Colon (tissue), 2 donors: ENCODE measurements at regions not wholly inside any gene's neighbourhood (a gene's known extent, or its start where the extent isn't known, plus 50 kb on each side); places are given as distances from the start of the nearest gene placed in this dataset.

Source experiments
- FAIRE-seq: peaks from 2 replicates; lab custom pipeline; 2012; peaks lifted over from hg19 to GRCh38; lab: Jason Lieb, UNC
- donor health status: control.
- donor health status: control.

DNA sequence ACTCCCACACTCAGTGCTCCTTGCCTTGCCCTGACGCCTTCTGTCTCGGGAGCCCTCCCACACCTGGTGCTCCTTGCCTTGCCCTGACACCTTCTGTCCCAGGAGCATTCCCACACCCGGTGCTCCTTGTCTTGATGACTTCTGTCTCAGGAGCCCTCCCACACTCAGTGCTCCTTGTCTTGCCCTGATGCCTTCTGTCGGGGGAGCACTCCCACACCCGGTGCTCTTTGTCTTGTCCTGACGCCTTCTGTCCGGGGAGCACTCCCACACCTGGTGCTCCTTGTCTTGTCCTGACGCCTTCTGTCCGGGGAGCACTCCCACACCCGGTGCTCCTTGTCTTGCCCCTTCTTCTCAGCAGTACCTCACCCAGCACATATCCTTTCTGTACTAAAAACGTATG, 207.2 kb upstream of the ADARB2 start:
- FAIRE-seq: no peak

DNA sequence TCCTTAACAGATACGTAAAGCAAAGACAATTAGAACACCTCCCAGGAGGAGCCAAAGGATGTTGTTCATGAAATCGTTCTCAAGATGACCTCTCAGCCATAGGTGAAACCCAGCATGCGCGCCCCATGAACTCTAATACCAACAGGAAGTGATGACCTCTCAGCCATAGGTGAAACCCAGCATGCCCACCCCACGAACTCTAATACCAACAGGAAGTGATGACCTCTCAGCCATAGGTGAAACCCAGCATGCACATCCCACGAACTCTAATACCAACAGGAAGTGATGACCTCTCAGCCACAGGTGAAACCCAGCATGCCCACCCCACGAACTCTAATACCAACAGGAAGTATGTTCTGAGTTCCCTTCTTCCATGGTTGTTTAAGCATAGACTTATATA, 205.2 kb upstream of the ADARB2 start:
- no peak for FAIRE-seq

DNA sequence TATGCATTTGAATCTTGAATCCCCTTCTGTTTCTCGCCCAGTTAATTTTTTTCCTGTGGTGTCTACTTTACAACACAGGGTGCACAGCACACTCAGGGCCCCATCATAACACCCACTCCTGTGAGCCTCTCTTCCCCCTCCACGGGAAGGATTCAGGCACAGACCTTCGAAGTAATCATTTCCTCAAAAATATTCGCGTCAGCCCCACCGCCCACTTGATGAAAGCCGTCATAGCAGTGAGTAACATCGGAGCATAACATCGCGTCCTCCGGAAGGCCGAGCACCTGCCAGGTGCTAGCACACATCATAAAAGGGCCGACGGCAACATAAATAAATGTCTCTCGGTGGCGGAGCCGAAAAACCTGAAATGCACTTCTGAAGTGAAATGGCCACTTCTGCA, 201.7 kb upstream of the ADARB2 start:
- FAIRE-seq: no peak

DNA sequence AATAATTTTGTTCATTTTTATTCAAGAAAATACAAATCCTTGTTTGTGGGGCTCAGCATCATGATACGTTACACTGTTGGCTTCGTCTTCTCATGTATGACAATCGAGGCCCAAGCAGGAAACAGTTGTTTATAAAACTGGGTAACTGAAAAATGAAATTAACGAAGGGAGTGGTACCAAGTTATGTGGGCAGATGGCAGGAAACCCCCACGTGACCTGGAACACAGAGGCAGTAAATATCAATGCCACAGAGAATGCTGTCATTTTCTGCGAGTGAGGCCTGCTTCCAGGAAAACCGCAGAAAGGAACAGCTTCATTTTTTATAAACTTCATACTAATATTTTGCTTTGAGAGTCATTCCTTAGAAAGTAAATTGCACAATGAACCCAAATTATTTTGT, 201.0 kb upstream of the ADARB2 start:
- FAIRE-seq: no peak

DNA sequence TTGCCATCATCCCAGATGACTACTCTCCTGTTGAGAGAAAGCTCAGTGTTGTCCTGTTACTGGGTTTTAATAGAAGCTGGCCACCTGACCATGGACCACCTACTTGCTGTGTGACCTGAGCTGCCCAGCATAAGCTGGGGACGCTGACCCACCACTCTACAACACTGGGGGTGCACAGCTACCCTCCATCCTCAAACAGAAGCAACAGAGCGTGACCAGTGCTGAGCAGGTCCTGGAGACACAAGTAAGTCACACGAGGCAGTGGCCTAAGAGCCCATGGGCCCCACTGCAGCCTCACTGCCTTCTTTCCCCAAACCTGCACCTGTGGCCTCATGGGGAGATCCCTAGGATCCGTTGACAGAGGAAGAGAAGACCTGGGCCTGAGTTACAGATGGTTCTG, 198.6 kb upstream of the ADARB2 start:
- no peak for FAIRE-seq

DNA sequence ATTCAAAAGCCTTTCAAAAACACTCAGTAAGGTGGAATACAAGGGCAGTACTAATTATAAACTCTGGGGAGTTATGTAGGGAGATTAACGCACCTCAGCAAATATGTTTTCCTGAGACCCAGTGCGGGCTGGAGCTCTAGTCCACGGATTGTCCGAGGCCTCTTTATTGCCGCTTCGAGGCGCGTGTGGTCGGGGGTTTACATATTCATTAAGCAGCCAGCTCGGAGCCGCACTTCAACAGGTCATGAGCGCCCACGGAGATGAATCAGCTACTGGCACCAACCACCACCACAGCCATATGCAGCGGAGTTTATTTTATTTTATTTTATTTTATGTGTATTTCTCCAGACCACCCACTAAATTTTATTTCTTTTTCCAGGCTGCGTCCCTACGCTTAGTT, 195.9 kb upstream of the ADARB2 start:
- FAIRE-seq: no peak

DNA sequence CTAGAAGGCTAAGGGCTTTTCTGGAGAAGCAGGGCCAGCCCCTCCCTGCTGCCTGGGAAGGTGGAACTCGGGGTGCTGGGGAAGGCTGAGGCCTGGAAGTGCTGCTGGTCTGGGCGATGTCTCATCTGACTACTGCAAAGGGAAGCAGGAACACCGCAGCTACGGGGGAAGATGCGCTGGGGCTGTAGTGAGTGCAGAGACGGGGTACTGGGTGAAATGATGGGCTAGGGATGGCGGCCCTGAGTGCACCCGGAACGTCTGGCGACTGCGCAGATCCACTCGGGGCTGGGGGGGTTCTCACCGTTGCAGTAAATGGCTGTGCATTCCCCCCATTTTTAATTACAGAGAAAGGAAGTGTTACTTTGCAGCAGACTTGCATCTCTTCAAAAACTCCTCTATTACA, 195.4 kb upstream of the ADARB2 start:
- FAIRE-seq: no peak

DNA sequence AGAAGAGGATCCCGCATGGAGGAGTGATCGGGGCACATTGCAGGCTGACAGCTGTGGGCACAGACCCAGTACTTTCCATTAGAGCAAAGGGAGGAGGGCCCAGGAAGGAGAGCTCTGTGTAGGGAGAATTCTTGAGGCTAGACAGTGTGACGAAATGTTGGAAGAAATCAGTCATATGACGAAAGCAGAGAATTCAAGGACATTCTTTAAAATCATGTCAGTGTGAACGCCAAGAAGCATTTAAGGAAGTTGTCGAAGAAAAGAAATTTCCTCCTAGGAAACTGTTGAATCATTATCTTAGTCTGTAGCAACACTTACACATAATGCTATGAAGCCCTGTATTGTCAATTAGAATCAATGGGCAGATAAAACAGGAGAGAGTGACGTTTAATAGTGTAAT, 191.3 kb upstream of the ADARB2 start:
- FAIRE-seq: no peak

DNA sequence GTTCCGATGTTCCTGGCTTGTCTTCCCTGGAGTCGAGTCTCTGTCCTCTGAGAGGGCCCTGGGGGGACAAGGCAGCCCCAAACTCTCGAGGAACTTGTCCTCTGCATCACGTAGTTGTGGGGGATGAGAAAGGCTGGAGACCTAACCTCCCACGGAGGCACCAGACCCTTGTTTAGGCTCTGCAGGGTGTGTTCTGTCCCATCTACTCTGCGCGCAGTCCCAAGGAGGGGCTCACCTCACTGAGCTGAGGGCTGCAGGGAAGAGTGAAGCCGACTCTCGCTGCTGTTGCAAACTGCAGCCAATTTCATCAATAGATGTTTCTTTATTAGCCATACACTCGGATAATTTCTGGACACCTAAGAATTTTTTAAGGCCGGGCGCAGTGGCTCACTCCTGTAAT, 186.7 kb upstream of the ADARB2 start:
- no peak for FAIRE-seq

DNA sequence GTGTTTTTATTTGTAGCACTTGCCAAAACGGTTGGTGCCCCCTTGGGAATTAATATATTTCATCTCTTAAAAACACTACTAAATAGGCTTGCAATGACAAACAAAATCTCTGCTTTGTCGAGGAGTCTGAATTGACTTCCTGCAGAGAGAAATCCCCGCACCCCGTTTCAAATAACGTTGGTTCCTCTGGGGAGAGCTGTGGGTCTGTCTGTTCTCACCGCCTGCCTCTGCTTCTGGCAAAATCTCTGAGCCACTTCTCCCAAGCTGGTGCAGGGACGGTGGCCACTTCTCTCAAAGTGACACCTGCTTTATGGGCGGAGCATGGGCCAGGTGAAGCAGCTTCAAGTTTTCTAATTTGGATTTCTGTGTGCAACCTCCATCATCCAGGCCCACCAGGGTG, 186.3 kb upstream of the ADARB2 start:
- no peak for FAIRE-seq

DNA sequence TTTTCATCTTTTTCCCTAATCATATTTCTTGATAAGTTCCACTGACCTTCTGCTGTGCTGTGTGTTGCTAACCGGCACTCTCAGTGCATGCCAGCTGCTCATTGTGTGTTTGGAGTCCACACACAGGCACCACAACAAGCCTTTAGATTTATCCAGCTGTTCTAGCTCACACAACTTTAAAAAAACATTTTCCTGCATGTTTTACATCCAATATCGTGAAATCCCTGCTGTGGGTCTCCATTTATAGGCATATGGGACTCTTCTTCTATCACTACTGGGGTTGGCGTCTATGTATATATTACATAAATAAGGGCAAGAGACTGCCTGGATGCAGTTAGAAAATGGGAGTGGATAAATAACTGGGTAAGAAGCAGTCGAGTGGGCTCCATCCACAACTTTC, 183.6 kb upstream of the ADARB2 start:
- no peak for FAIRE-seq

DNA sequence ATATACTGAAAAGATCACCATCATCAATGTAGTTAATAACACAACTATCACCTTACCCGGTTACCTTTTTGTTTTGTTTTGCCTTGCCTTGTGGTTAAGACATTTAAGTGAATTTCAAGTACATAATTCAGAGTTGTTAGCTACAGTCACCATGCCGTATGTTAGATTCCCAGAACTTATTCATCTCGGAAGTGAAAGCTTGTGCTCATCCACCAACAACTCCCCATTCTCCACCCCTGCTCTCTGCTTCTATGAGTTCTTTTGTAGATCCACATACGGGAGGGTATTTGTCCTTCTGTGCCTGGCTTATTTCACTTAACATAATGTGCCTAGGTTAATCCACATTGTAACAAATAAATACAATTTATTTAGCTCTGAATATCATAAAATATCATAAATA, 182.8 kb upstream of the ADARB2 start:
- peak; percentile 28 for FAIRE-seq

DNA sequence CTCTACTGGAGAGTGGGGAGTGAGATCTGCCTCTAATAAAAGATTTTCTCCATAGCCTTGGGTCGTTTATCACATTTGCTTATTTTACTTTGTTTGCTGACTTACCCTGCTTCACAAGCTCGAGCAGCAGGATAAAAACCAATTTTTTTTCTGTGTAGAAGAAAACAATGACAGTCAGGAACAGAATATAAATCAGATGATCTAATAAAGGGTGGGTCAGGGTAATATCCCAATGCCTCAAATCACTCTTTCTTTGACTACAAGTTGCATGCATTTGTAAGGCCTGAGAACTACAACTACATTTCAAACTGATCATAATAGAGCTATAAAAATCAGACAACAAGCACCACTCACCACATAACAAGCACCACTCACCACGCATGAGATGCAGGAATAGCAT, 174.4 kb upstream of the ADARB2 start:
- FAIRE-seq: no peak

DNA sequence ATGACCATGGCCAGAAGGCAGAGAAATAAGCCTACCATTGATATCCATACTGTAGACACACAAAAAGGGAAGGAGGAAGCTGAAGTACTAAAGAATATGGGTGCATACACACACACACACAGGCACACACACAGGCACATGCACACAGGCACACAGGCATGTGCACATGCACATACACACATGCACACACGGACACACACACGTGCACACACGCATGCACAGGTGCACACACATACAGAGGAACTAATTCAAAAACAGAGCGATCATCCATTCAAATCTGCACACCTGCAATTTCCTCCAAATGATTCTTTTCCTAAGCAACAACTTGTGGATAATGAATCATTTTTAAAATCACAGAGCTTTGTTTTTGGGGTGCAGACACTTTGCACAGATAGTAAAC, 166.7 kb upstream of the ADARB2 start:
- no peak for FAIRE-seq

DNA sequence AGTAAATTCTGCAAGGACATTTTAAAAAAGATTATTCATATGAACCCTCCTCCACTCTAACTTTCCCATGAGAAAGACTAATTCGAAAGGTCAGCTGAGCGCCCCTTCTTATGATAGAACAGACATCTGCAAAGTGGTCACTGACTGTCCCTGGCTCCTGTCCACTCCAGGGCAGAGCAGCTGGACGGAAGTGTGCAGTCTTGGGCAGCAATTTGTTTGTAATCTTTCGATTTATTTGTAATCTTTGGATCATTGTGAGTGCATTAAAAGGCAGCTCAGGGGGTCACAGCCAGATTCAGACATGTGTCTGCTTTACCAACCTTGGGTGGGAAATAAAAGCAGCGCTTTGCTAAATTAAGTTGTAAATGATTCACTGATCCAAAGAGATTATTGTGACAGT, 158.8 kb upstream of the ADARB2 start:
- no peak for FAIRE-seq

DNA sequence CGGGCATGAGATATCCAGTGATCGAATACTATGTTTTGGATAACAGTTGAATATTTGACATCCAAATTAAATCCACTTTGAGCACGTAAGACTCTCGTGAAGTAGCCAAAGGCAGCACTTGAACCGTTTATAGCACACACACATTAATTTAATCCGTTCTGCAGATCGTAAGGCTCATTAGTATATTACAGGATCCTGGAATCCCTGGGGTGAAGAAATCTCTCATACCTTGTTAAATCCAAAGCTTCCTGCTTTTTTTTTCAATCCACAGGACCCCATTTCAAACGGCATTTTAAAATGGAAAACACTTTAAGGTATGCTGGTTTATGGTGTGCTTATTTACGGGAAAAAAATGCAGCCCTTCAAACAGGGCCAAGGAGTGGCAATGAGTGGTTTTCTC, 158.4 kb upstream of the ADARB2 start:
- no peak for FAIRE-seq

DNA sequence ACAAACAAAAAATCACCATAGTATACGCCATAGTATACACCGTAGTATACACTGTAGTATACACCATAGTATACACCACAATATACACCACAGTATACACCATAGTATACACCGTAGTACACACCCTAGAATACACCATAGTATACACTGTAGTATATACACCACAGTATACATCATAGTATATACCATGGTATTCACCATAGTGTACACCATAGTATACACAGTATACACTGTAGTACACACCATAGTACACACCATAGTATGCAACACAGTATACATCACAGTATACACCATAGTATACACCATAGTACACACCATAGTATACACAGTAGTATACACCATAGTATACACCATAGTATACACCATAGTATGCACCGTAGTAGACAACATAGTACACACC, 157.6 kb upstream of the ADARB2 start:
- no peak for FAIRE-seq

DNA sequence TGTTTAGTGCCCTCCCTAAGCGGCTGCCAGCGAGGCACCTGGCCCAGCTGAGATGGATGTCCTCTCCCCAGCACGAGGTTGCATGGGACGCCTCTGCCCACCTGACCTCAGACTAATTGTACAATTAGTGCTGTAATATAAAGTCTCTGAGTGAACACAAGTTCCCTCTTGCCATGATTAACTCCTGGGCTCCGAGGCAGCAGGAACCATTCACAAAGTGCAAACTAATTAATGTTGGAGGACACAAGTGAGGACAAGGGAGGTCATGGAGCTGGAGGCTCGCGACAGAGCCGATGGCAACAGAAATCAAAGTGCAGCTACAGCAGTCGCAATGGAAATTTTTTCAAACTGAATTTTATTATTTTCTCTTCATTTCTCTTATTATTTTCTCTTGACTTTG, 156.6 kb upstream of the ADARB2 start:
- FAIRE-seq: no peak

DNA sequence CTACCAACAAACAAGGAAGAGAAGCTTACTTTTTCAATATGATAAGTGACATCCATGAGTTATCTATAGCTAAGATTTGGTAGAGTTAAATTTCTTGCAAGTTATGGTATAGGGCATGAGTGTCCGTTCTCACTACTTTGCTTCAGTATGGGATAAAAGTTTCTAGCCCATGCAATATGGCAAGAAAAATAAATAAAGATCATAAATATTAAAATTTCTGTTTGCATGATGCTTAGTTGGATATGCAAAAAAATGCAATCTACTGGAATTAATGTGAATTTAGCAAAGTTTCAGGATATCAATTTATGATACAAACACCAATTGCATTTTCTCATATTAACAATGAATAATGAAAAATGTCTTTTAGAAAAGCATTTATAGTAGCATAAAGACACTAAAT, 148.7 kb upstream of the ADARB2 start:
- no peak for FAIRE-seq

DNA sequence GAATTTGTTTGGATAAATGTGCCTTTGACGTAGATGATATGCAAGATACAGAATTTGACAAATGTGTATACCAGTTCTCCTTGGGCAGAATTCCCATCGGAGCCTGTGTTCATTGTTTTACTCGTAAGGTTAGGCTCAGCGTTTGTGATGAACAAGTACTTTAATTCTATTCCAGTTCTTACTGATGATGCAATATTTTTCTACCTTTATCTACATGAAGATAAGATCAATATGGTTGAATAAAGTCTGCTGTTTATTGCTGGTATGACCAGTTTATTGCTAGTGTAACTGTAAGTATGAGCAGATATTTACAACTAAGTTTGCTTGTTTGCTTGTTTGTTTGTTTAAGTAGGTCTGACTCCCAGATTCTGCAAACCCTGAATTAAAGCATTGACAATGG, 145.4 kb upstream of the ADARB2 start:
- no peak for FAIRE-seq

DNA sequence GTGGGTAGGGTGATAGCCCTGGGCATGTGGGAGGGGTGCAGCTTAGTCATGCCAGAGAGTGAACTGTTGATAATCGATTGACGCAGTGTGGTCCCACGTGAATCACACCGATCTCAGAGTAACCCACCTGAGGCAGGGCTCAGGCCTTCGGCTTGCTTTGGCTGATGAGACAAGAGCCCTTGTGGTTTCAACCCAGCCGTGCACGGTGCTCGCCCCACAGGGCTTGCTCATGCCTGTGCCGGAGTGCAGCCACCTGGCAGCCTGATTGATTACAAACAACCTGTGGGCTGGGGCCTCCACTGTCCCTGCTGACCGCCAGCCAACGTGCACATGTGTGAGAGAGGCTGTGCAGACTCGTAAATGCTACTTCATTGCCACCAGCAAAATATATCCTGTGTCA, 144.9 kb upstream of the ADARB2 start:
- FAIRE-seq: no peak

DNA sequence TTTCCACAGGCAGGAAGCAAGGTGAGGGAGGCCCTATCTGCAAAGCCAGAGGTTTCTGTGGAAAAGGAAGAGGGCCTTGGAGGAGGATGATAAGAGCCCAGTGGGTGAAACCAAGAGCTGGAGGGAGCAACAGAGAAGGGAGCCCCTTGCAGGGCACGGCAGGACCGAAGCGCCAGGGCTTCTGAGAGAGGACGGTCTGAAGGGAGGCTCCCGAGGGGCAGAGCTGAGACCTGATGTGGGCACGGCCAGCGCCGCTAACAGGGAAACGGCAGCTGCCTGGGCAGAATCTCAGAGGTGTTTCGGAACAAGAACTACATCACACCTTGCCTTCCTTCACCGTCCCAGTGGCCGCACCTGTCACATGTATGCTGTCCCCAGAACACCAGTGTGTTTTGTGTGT, 144.3 kb upstream of the ADARB2 start:
- FAIRE-seq: no peak

DNA sequence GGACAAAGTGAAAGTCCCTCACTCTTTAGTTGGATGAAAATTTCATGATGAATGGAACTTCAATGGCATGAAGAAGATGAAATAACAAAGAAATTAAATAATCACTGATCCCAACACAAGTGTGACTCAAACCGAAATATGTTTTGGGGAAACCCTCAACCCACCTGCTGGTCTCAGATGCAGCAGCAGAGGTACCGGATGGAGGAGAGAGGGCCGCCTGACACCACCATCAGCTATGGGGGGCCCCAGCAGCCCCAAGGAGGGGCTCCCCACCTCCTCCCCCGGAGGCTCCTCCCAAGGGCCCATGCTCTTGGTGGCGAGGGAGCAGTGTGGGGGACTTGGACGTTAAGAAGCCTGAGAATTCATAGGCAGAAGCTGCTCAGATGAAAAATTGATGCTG, 137.2 kb upstream of the ADARB2 start:
- no peak for FAIRE-seq

DNA sequence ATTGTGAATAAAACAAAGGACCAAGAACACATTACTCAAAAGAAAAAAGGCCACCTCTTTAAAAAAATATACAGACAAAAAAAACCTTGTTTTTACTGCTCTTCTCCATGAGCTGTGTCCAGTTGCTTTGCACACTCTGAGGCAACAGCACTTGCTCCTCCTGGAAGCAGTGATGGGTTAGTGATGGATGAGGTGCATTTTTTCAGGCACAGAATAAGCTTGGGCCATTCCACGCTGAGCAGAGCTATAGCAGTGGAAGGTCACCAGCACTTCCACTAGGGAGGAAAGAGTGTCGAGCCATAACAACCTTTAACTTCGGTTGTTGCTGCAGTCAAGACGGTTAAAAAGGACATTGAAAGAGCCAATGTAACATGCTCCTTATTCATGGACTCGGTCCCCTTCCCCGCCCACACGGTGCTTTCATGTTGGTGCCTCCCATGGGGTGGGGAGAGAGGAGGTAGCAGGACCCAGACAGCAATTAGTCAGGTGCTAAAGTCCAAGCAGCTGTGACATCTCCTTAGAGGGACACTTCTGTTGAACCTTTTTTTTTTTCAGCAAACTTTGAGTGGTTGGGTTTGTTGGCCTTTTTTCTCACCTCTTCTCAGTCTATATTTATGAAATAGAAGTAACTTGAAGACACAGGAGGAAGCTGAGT, 136.5 kb upstream of the ADARB2 start:
- no peak for FAIRE-seq

DNA sequence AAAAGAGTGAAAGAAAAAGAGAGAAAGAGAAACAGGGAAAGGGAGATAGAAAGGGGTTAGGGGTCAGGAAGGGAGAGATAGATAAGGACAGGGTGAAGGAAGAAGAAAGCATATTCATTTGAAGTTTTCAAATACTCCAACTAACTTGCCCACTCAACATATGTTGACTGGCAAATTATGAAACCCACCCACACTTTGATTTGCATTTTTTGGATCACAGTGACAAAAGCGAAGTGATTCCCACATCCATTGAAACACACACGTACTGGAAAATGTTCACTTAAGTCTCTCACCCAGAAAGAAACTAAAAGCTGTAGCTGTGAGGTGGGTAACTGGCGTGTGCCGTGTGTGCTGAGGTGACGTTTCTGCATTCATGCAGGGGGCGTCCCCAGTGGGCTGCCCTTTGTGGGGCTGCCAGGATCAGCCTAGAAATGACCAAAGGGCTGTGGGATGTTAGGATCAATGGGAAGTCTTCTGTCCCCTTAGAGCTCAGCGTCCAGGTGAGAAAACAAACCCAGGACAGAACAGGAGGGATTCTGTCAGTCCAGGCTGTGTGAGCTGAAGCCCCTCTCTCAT, 134.9 kb upstream of the ADARB2 start:
- no peak for FAIRE-seq
